ENCODE measurements at regions not wholly inside any gene's neighbourhood (a gene's known extent, or its start where the extent isn't known, plus 50 kb on each side); places are given as distances from the start of the nearest gene placed in this dataset.

- no peak for DNase-seq
Observed at GRCh38 chr14:76925097-76925441, 98.9 kb downstream of the LRRC74A start.

GRCh38 chr14:76924371-76925096 is 98.3 kb downstream of the LRRC74A start:
- DNase-seq, result peak; percentile 66 to 70

GRCh38 chr14:76923431-76924370 is 97.5 kb downstream of the LRRC74A start:
- no peak for DNase-seq

- no peak for DNase-seq
Observed at GRCh38 chr14:76922584-76922983, 96.4 kb downstream of the LRRC74A start.

DNA sequence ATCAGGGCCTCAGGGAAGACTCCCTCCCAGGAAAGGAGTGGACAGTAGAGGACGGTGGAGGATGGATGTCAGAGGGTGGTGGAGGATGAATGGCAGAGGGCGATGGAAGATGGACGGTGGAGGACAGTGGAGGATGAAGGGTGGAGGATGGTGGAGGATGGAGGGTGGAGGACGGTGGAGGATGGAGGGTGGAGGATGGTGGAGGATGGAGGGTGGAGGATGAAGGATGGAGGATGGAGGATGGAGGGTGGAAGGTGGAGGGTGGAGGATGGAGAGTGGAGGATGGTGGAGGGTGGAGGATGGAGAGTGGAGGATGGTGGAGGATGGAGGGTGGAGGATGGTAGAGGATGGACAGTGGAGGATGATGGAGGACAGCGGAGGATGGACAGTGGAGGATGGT is 95.9 kb downstream of the LRRC74A start:
- no peak for DNase-seq

DNA sequence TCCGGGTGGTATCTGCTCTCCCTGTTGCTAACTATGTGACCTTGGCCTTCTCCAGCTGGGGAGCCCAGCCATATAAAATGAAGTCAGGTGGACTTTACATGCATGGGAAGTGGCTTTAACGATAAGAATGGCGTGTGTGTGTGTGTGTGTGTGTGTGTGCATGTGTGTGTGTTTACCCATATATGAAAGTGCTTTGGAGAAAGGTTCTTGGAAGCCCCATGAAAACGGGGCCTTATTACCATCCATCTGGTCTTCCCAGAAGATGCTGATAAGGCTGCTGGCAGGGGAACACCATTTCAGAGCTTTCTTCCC is 94.8 kb downstream of the LRRC74A start:
- no peak for DNase-seq

- peak in 1 of 2 donors; percentile 11 for DNase-seq
Observed at GRCh38 chr14:76920331-76921087, 94.3 kb downstream of the LRRC74A start.

GRCh38 chr14:76919431-76920330 is 93.5 kb downstream of the LRRC74A start:
- DNase-seq, result peak; percentile 41 to 47
